GM18951 (cell line): ENCODE measurements at regions not wholly inside any gene's neighbourhood (a gene's known extent, or its start where the extent isn't known, plus 50 kb on each side); places are given as distances from the start of the nearest gene placed in this dataset.

Source experiments
- POLR2A ChIP-seq: IDR thresholded peaks from 4 replicates; pipeline ENCODE4 v1.6.1; 2011; ENCODE audit warnings: mild to moderate bottlenecking; ENCODE audit not compliant: insufficient read length, insufficient read depth; ENCODE audit errors: extremely low read depth
- in situ Hi-C: fragments of 300-500 bp; cut with MboI; formaldehyde crosslinking; loops from one replicate; pipeline ENCODE4 v1.12.0; 2022; ENCODE audit warnings: low sequenced_read_pairs, mixed read lengths, inconsistent platforms; ENCODE audit not compliant: unreplicated experiment

- in situ Hi-C loops, result no loop called here
- no peak for TF ChIP-seq POLR2A
Measured at GRCh38 chr3:168239287-168239686, 143.6 kb upstream of the GOLIM4 start.

- in situ Hi-C loops, result no loop called here
- TF ChIP-seq POLR2A, result no peak
Measured at GRCh38 chr3:168233001-168233400, 137.3 kb upstream of the GOLIM4 start.

GRCh38 chr3:168223085-168223484, 127.4 kb upstream of the GOLIM4 start:
- in situ Hi-C loops, result loop anchor here (25.0 kb wide), 2 partner anchors 239 to 389 kb away; no protein-coding TSS in a partner anchor
- TF ChIP-seq POLR2A, result no peak

GRCh38 chr3:168220556-168220955, 124.8 kb upstream of the GOLIM4 start:
- in situ Hi-C loops, result loop anchor here (25.0 kb wide), 2 partner anchors 242 to 392 kb away; no protein-coding TSS in a partner anchor
- TF ChIP-seq POLR2A, result no peak

GRCh38 chr3:168219530-168219929, 123.8 kb upstream of the GOLIM4 start:
- TF ChIP-seq POLR2A, result no peak
- in situ Hi-C loops, result loop anchor here (10.0 to 25.0 kb wide), 3 partner anchors 243 to 635 kb away; no protein-coding TSS in a partner anchor

- in situ Hi-C loops, result loop anchor here (10.0 to 25.0 kb wide), 3 partner anchors 244 to 636 kb away; no protein-coding TSS in a partner anchor
- no peak for TF ChIP-seq POLR2A
Measured at GRCh38 chr3:168218600-168218999, 122.9 kb upstream of the GOLIM4 start.

GRCh38 chr3:168216851-168217250, 121.1 kb upstream of the GOLIM4 start:
- in situ Hi-C loops, result loop anchor here (10.0 to 25.0 kb wide), 3 partner anchors 245 to 638 kb away; no protein-coding TSS in a partner anchor
- no peak for TF ChIP-seq POLR2A

- in situ Hi-C loops, result loop anchor here (10.0 to 25.0 kb wide), 3 partner anchors 248 to 641 kb away; no protein-coding TSS in a partner anchor
- TF ChIP-seq POLR2A, result no peak
Measured at GRCh38 chr3:168213920-168214319, 118.2 kb upstream of the GOLIM4 start.

- in situ Hi-C loops, result loop anchor here (10.0 to 25.0 kb wide), 3 partner anchors 250 to 642 kb away; no protein-coding TSS in a partner anchor
- TF ChIP-seq POLR2A, result no peak
Measured at GRCh38 chr3:168212664-168213285, 117.1 kb upstream of the GOLIM4 start.

- no peak for TF ChIP-seq POLR2A
- in situ Hi-C loops, result loop anchor here (25.0 kb wide), 2 partner anchors 257 to 407 kb away; no protein-coding TSS in a partner anchor
Measured at GRCh38 chr3:168205451-168205850, 109.7 kb upstream of the GOLIM4 start.

GRCh38 chr3:168197162-168197561, 101.4 kb upstream of the GOLIM4 start:
- in situ Hi-C loops, result no loop called here
- no peak for TF ChIP-seq POLR2A

GRCh38 chr3:168191856-168192255, 96.1 kb upstream of the GOLIM4 start:
- in situ Hi-C loops, result no loop called here
- TF ChIP-seq POLR2A, result no peak

GRCh38 chr3:168187233-168187632, 91.5 kb upstream of the GOLIM4 start:
- TF ChIP-seq POLR2A, result no peak
- in situ Hi-C loops, result no loop called here
